A673 (cell line): ENCODE measurements at regions not wholly inside any gene's neighbourhood (a gene's known extent, or its start where the extent isn't known, plus 50 kb on each side); places are given as distances from the start of the nearest gene placed in this dataset.

Experiments
- BruUV-seq: library from RNA; stranded (reverse); fragments of 400-500 nt; replicated peaks from 2 replicates; lab custom pipeline; 2021; lab: Mats Ljungman, UMichigan
- CTCF ChIA-PET: fragments of 300-600 bp; sonication (Branson Sonifier 250); formaldehyde crosslinking; loops from one replicate; lab custom pipeline; 2022; ENCODE audit warnings: antibody characterized with exemption; lab: Charles Lee
- POLR2A ChIA-PET: fragments of 300-600 bp; sonication (Branson Sonifier 250); formaldehyde crosslinking; loops from one replicate; lab custom pipeline; 2022; ENCODE audit warnings: antibody characterized with exemption; ENCODE audit not compliant: low non-redundant PET; lab: Charles Lee
- DNase-seq: peaks from one replicate; pipeline ENCODE4 v3.0.0-alpha.2; 2015; ENCODE audit warnings: low spot score
- H3K27ac ChIP-seq: fragments of 200-600 bp; sonication (generic); 2 replicates; pipeline ENCODE4 v1.5.1; 2016; ENCODE audit warnings: mixed run types, low read depth, mild to moderate bottlenecking, mixed read lengths, antibody characterized with exemption, low read length; ENCODE audit not compliant: poor library complexity, severe bottlenecking
- H3K27me3 ChIP-seq: fragments of 200-600 bp; sonication (generic); replicated peaks from 2 replicates; pipeline ENCODE4 v1.6.1; 2017; ENCODE audit warnings: mixed run types, low read depth, mild to moderate bottlenecking, mixed read lengths, antibody characterized with exemption, low read length; ENCODE audit not compliant: insufficient read depth, poor library complexity
- H3K36me3 ChIP-seq: fragments of 200-600 bp; sonication (generic); 2 replicates; pipeline ENCODE4 v1.6.1; 2016; ENCODE audit warnings: mixed run types, mild to moderate bottlenecking, mixed read lengths, antibody characterized with exemption, low read length; ENCODE audit not compliant: insufficient read depth, poor library complexity, severe bottlenecking
- H3K4me1 ChIP-seq: fragments of 200-600 bp; sonication (generic); 2 replicates; pipeline ENCODE4 v1.6.1; 2017; ENCODE audit warnings: mixed run types, mild to moderate bottlenecking, mixed read lengths, antibody characterized with exemption, low read length; ENCODE audit not compliant: insufficient read depth, poor library complexity, severe bottlenecking
- H3K4me3 ChIP-seq: fragments of 200-600 bp; sonication (generic); 2 replicates; pipeline ENCODE4 v1.5.1; 2016; ENCODE audit warnings: low read depth, mixed run types, mild to moderate bottlenecking, mixed read lengths, low read length; ENCODE audit not compliant: poor library complexity, severe bottlenecking
- H3K9me3 ChIP-seq: fragments of 200-600 bp; sonication (generic); 2 replicates; pipeline ENCODE4 v1.6.1; 2016; ENCODE audit warnings: mixed run types, low read depth, mild to moderate bottlenecking, mixed read lengths, antibody characterized with exemption, low read length; ENCODE audit not compliant: poor library complexity, severe bottlenecking
- EZH2 ChIP-seq: fragments of 200-600 bp; sonication (generic); IDR thresholded peaks from 2 replicates; pipeline ENCODE4 v1.6.1; 2017; ENCODE audit warnings: borderline replicate concordance, low read depth, mild to moderate bottlenecking, mixed read lengths, antibody characterized with exemption, low read length; ENCODE audit not compliant: poor library complexity, severe bottlenecking
- intact Hi-C: fragments of 100-400 bp; cut with micrococcal nuclease; formaldehyde crosslinking; loops from one replicate; pipeline ENCODE4 v1.10.0; 2022; ENCODE audit not compliant: unreplicated experiment
- TF ChIP-seq, protein P1 (sequence below): fragments of 300-800, 200-600 bp; sonication (generic); conservative IDR thresholded peaks from 2 replicates; pipeline ENCODE4 v1.5.1; 2017; ENCODE audit warnings: low read depth, mild to moderate bottlenecking, antibody characterized with exemption, low read length, moderate library complexity, mixed read lengths

DNA sequence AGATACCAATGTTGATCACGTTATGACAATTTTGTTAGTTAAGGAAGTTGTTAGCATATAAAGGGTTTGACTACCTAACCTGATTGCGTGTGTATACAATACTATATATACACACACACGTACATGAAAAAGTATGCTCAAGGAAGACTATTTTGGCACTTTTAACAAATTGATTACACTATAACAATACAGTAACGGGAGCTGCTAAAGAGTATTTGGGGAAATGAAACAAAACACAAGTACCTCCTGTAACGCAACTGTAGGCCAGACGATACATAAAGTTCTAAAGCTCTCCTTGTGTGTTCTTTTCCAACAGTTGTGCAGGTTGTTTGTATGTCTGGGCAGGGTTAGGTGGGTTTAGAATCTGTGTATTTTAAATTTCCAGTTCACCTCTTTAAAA, 98.7 kb downstream of the PLEKHG1 start:
- no peak for DNase-seq
- H3K4me1 ChIP-seq = peaks cover 36% of the 10 kb centered on the region
- no peaks in the 10 kb centered on the region for H3K27me3 ChIP-seq
- no TSS peak for BruUV-seq
- intact Hi-C loops = no loop called here
- TF ChIP-seq, protein P1, sequence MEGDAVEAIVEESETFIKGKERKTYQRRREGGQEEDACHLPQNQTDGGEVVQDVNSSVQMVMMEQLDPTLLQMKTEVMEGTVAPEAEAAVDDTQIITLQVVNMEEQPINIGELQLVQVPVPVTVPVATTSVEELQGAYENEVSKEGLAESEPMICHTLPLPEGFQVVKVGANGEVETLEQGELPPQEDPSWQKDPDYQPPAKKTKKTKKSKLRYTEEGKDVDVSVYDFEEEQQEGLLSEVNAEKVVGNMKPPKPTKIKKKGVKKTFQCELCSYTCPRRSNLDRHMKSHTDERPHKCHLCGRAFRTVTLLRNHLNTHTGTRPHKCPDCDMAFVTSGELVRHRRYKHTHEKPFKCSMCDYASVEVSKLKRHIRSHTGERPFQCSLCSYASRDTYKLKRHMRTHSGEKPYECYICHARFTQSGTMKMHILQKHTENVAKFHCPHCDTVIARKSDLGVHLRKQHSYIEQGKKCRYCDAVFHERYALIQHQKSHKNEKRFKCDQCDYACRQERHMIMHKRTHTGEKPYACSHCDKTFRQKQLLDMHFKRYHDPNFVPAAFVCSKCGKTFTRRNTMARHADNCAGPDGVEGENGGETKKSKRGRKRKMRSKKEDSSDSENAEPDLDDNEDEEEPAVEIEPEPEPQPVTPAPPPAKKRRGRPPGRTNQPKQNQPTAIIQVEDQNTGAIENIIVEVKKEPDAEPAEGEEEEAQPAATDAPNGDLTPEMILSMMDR = no peak
- TF ChIP-seq EZH2 = no peak
- ChIA-PET POLR2A (interaction anchor here (0.7 kb wide), 1 partner anchor 30 kb away, joined by 3 read pairs; no protein-coding TSS in a partner anchor), CTCF (no interaction called here)
- no peak overlapping the region for H3K4me3 ChIP-seq
- no peaks in the 10 kb centered on the region for H3K36me3 ChIP-seq
- no peaks in the 10 kb centered on the region for H3K9me3 ChIP-seq
- no peak overlapping the region for H3K27ac ChIP-seq

GRCh38 chr6:150702675-150703074, 103.0 kb downstream of the PLEKHG1 start:
- BruUV-seq = no TSS peak
- ChIA-PET POLR2A (no interaction called here), CTCF (no interaction called here)
- DNase-seq = no peak
- no peaks in the 10 kb centered on the region for H3K36me3 ChIP-seq
- intact Hi-C loops = no loop called here
- TF ChIP-seq EZH2 = no peak
- TF ChIP-seq, protein P1 = no peak
- H3K27me3 ChIP-seq = no peaks in the 10 kb centered on the region
- H3K4me1 ChIP-seq = peaks cover 6% of the 10 kb centered on the region
- no peak overlapping the region for H3K4me3 ChIP-seq
- H3K9me3 ChIP-seq = no peaks in the 10 kb centered on the region
- H3K27ac ChIP-seq = no peak overlapping the region

GRCh38 chr6:150704447-150705192, 104.9 kb downstream of the PLEKHG1 start:
- peaks cover 6% of the 10 kb centered on the region for H3K4me1 ChIP-seq
- H3K9me3 ChIP-seq = no peaks in the 10 kb centered on the region
- no TSS peak for BruUV-seq
- DNase-seq = no peak
- no peaks in the 10 kb centered on the region for H3K36me3 ChIP-seq
- CTCF ChIA-PET = no interaction called here
- POLR2A ChIA-PET = no interaction called here
- H3K4me3 ChIP-seq = no peak overlapping the region
- H3K27ac ChIP-seq = no peak overlapping the region
- intact Hi-C loops = no loop called here
- no peaks in the 10 kb centered on the region for H3K27me3 ChIP-seq
- TF ChIP-seq, protein P1 = no peak
- no peak for TF ChIP-seq EZH2
